Umbilical cord (tissue), 1 donor: ENCODE measurements at regions not wholly inside any gene's neighbourhood (a gene's known extent, or its start where the extent isn't known, plus 50 kb on each side); places are given as distances from the start of the nearest gene placed in this dataset.

ENCODE experiments used
- DNase-seq: peaks from one replicate; pipeline ENCODE4 v3.0.0-alpha.2; 2015; ENCODE audit warnings: low spot score

GRCh38 chr10:44060221-44060620 lies 324.7 kb downstream of the CXCL12 start:
- DNase-seq: no peak

- no peak for DNase-seq
Measured at GRCh38 chr10:44058259-44058658, 326.6 kb downstream of the CXCL12 start.

- no peak for DNase-seq
Measured at GRCh38 chr10:44056967-44057805, 327.7 kb downstream of the CXCL12 start.

DNA sequence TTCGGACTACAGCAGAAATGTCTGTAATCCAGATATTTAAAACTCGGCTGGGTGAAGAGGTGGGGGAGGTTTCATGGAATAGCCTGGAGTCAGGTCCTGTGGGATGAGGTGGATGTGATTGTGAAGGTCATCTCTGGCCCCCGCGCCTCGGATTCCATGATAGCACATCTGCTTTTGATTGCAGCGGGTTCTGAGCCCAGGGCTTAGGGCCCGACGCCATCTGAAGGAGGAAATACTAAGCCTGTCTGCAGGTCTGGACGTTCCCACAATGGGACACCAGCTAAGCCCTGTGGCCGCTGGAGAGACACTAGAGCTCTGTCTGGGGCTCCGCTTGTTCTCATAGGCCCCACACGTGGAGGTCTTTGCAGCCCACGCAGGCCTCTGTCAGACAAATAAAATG lies 328.7 kb downstream of the CXCL12 start:
- DNase-seq: no peak

DNA sequence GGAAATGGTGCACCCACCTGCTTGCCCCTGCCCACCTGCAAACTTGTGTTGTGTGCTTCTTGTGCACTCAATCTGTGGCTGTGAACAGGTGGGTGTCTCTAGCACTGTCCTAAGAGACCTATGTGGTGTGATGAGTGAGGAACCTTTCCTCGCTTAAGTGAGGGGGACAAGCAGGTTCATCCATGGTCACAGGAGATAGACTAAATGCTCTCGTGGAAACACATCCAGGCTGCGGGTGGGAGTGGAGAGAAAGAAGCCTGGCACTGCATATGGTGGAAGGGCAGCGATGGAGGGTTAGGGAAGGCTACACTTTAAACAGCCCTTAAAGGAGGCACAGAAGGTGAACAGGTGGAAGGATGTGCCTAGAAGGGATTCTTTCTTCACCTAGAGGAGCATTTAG lies 330.9 kb downstream of the CXCL12 start:
- DNase-seq: no peak

DNA sequence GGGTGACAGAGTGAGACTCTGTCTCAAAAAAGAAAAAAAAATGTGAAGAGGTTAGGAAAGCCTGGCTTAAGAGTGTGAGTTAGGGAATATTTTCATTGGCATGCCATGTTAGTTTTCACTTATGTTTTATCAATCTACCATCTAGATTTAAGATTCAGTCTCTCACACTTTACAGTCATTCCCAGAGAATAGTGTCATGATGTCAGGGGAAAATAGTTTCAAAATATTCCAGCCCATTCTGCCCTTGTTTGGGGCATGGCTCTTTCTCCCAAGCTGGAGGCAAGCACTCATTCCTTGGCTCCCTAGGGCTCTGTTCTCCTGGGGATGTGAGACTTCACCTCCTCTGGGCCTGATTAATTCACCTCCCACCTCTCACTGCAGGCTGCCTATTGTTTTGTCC lies 331.5 kb downstream of the CXCL12 start:
- no peak for DNase-seq

GRCh38 chr10:44051584-44052385 lies 333.1 kb downstream of the CXCL12 start:
- DNase-seq: no peak

DNA sequence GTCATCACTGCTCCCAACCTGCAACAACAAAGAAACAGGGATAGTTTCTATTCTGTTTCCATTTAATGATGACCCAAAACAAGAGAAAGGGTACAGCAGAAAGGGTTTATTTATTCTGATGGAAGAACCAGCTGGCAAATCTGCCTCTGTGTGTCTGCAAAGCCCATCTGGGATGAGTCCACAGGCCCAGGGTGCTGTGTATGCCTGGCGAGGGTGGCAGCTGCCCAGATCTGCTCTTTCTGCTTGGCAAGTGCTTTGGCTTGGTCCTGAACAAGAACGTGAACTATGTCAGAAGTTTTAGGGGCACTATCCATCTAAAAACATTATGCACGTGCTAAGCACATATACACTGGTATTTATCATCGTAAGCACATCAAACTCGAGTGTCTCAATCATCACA lies 333.8 kb downstream of the CXCL12 start:
- DNase-seq: no peak

DNA sequence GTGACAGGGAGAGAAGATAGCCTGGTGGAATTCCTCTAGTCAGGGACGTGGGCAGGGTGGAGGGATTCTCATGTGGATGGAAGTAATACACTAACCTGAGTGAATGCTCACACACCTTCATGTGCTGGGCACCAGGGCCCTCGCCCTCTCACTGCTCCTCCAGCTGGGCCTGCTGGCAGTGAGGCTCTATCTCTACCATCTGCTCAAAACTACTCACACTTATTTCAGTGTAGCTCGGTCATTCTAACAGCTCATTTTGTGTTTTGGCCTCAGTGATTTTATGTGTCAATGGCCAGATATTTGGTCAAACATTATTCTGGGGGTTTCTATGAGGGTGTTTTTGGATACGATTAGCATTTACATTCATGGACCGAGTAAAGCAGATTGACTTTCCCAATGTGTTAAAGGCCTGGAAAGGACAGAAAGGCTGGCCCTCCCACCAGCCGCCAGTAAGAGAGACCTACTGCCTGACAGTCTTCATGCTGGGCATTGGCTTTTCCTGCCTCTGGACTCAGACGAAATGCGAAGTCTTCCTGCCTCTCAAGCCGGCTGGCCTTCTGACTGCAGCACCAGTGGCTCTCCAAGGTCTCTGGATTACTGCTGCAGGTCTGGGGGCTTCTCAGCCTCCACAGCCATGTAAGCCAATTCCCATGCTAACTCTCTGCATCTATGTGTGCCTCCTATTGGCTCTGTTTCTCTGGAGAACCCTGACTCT lies 335.4 kb downstream of the CXCL12 start:
- DNase-seq: no peak

GRCh38 chr10:44047361-44047760 lies 337.5 kb downstream of the CXCL12 start:
- no peak for DNase-seq

DNA sequence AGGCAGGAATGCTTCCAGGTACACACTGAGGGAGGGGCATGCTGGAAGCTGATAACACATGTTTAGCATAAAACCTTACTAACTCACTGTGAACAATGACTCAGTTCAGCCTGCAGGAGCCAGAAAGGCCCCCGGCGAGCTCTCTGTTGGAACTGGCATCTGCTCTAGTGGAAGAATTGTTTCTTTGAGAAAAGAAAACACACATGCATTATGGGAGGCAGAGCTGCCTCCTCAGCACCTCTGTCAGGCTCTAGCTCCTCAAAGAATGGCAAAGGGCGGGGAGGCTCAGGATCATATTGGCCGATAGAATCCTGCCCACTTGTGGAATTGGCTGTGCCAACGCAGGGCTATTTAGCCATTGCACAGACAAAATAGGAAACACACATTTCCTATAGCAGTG lies 338.3 kb downstream of the CXCL12 start:
- no peak for DNase-seq

GRCh38 chr10:44045020-44045419 lies 339.9 kb downstream of the CXCL12 start:
- no peak for DNase-seq

DNA sequence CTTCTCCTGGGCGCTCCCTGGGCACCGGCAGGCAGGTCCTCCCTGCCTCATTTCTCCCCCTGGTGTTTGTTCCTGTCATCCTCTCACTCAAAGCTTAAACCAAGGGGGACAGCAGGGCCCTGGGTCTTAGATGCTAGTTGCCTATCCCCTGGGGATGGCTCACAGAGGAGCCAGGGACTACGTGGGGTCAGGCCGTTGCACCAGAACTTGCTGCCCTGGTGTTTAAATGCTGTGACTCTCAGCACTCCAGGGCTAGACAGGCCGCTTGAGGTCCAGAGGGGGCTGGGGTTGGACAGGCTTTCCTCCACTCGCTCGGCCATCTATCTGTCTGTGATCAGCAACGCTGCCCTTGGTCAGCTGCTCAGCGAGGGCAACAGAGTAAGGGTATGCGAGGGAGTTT lies 340.3 kb downstream of the CXCL12 start:
- no peak for DNase-seq

DNA sequence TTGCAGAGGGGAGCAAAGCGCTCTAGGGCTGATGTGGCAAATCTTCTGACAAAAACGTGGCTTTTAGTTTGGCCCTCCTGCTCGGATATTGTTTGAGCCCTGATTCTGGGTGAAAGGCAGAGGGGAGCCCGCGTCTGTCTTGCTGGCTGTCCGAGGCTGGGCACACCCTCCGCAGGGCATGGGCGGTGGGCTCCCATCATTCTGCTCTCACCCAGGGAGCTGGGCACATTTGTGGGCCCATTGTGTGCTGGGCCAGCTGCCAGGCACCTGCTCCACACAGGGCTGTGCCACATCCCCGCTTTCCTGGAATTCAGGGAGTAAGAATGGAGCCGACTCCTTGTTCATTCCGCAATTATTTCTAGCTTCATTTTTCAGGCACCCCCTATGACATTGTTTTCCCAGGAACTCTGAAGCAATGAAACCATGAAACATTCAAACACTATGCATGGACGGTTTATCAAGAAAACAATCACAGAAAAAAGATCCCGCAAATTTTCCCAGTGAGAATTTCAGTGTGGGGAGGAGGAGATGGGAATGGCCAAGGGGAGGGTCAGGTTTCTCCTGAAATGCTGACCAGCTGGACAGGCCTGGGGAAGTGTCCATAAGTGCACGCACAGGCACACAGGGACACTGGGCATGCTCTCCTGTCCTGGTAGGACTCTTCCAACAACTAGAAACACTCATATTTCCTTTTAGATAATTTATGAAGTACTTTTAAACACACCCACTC lies 341.1 kb downstream of the CXCL12 start:
- DNase-seq: no peak

- DNase-seq: no peak
Measured at GRCh38 chr10:44042926-44043602, 341.8 kb downstream of the CXCL12 start.

- no peak for DNase-seq
Measured at GRCh38 chr10:44042075-44042770, 342.7 kb downstream of the CXCL12 start.

- no peak for DNase-seq
Measured at GRCh38 chr10:44039599-44039998, 345.3 kb downstream of the CXCL12 start.

GRCh38 chr10:44036425-44036824 lies 348.5 kb downstream of the CXCL12 start:
- DNase-seq: no peak

DNA sequence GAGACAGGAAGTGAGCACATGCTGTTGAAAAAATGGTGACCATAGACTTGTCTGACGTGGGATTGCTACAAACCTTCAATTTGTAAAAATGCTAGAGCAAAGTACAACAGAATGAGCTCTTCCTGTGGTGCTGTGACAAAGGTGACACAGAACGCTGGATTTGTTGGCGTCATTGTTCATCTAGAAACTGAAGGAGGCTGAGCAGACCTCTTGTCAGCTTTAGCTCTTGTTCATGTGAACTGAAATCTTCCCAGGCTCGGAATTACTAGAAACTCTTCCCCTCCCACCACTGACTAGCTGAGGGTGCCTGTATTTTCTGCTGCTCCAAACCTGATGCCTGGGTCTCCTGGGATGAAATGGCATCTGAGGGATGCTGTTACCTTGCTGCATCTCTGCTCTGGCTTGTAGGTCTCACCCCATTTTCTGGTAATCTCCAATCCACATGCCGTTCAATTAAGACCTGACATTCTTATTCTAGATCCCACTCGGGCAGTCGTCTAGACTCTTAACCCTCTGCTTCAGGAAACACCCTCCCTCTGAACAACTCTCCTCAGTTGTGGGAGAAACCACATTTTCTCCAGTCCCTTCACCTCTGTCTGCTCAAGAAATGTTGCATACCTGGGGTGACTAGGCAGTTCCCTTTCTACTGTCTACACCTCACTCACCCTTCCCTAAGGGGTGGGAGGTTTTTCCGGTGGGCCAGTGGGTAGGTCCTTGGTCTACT lies 349.3 kb downstream of the CXCL12 start:
- no peak for DNase-seq

GRCh38 chr10:44034946-44035345 lies 350.0 kb downstream of the CXCL12 start:
- no peak for DNase-seq
